Hematopoietic multipotent progenitor cell treated with erythropoietin and hydrocortisone succinate and interleukin-3 and kit ligand, for 15 days (in vitro differentiated cells): ENCODE measurements at regions not wholly inside any gene's neighbourhood (a gene's known extent, or its start where the extent isn't known, plus 50 kb on each side); places are given as distances from the start of the nearest gene placed in this dataset.

ENCODE experiments used
- DNase-seq: peaks from one replicate; pipeline ENCODE4 v3.0.0-alpha.2; 2015; ENCODE audit warnings: low spot score

DNA sequence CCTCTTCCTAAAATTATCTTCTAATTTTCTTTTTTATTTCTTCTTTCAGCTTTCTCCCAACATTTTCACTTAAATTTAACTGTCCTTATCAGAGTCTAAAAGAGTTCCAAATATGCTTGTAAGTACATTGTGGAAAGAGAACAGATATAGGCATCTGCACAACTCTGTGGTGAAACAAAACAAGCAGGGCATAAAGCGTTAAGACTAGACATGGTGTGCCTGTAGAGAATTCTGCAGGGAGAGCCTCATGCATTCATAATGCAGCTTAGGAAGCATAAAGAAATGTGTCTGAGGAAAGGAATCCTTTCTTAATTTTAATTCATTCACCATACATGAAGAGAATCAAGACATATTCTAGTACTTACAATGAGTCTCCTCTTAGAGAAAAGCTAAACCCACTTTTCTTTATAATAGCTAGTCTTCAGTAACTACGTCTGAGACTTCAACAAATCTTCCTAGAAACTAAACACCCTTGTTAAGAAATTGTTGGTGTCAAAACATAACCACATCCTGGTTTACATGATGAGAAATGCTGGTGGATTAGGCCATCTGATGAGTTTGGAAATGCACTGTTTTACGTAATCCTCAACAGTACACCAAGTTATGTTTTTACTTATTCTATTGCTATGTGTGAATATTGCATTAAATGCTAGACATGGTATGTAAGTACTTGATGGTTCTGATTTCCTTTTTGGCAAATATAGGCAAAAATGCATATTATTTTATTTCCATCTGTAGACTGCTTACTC, 307.8 kb upstream of the GIMD1 start:
- DNase-seq, result no peak

DNA sequence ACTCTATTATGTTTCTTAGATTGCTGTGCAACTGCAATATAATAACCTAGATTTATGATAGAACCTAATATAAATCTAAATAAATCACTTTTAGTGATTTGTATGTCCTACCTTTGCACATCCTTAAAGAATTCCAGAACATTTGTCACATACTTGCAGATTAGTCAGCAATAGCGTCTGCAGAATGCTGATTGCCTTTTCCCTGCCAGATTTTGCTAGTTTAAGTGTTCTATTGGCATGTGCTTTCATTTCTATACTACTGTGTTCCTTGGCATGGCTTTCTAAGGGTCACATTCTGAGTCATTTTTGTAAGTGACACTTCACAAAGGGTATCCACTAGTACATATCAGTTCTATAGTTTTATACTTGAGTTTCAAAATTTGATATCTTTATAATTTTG, 303.1 kb upstream of the GIMD1 start:
- no peak for DNase-seq

DNA sequence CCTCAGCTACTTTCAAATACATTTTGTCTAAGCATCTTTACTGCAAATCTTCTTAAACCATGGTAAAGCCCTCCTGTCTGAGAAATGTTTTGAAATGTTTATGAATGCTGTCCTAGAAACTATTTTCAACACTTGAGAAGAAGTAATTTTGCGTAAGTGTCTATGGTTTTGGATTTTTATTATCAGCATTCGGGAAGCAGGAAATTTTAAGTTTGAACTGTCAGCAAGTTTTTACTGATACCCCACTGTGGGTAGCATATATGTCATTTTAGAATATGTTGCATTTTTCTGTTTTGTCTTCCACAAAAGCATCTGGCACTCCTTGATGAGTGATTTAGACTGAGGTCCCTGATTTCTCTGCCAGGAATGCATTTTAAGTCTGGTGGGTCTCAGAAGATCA, 302.4 kb upstream of the GIMD1 start:
- no peak for DNase-seq

GRCh38 chr4:106659371-106659770, 290.8 kb upstream of the GIMD1 start:
- no peak for DNase-seq

- no peak for DNase-seq
Measured at GRCh38 chr4:106652095-106652494, 283.5 kb upstream of the GIMD1 start.

GRCh38 chr4:106650701-106651100, 282.1 kb upstream of the GIMD1 start:
- DNase-seq, result no peak

- no peak for DNase-seq
Measured at GRCh38 chr4:106647451-106647850, 278.9 kb upstream of the GIMD1 start.

GRCh38 chr4:106629268-106629625, 260.7 kb upstream of the GIMD1 start:
- DNase-seq, result no peak

GRCh38 chr4:106628586-106629267, 260.1 kb upstream of the GIMD1 start:
- no peak for DNase-seq

DNA sequence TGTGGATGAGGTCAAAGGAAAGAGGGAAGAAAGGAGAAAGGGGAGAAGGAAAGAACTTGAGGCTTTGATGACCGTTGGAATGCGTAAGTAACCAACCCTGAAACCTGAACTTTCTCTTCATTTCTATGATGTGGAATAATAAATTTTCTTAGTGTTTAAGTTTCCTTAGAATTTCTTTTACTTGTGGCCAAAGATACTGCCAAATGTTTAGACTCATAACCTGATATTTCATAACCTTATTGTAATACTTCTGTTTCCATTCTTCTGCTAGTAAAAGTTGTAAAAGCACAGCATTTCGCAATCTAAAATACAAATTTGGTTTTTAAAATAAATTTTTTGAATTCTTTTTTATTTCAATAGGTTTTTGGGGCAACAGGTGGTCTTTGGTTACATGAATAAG, 258.5 kb upstream of the GIMD1 start:
- DNase-seq, result no peak

DNA sequence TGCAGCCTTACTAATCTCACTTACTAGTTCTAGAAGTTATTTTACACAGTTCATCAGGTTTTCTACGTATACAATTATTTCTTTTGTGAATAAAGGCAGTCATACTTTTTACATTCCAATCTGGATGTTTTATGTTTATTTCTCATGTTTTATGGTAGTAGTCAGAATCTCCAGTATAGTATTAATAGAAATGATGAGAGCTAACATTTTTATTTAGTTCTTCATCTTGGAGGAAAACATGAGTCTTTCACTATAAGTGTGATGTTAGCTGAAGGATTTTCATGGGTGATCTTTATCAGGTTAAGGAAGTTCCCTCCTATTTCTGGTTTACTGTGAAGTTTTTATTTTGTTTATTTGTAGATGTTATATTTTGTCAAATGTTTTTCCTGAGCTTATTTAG, 256.1 kb upstream of the GIMD1 start:
- DNase-seq, result no peak

- no peak for DNase-seq
Measured at GRCh38 chr4:106618956-106619355, 250.4 kb upstream of the GIMD1 start.

DNA sequence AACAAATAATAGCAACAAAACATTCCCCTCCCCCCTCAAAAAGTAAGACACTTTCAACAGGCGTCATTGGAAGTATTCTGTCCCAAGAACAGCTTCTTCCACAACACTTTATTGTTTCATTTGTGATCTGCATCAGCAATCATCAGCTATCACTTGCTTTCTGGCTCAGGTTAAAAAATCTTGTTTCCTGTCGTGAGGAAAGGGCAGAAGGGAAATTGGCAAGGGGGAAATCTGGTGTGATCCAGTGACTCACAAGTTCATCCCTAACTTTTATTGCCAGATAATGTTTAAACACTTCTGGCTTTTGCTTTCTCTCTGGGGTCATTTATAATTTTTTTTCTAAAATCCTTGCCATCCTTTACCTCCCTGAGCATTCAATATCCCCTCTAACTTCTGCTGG, 247.4 kb upstream of the GIMD1 start:
- no peak for DNase-seq

- no peak for DNase-seq
Measured at GRCh38 chr4:106615410-106615945, 246.9 kb upstream of the GIMD1 start.

DNA sequence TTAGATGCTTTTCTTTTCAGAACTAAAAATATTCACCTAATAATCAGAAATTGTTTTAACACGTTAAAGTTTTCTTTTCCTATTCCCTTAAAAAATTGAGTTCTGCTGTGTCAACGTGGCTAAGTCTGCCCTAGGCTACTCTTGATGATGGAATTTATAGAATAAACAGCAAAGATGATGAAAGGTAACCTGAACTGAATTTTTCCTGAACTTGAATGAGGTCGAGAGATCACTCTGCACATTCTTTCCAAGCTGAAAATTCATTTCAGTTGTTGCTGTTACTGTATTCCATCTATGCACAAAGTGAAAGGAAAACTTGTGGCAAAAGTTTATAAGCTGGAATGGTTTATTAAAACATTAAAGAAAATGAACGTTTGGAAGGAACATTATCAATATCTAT, 245.9 kb upstream of the GIMD1 start:
- DNase-seq, result no peak

- DNase-seq, result no peak
Measured at GRCh38 chr4:106609917-106610316, 241.3 kb upstream of the GIMD1 start.

- DNase-seq, result no peak
Measured at GRCh38 chr4:106607558-106607957, 239.0 kb upstream of the GIMD1 start.

DNA sequence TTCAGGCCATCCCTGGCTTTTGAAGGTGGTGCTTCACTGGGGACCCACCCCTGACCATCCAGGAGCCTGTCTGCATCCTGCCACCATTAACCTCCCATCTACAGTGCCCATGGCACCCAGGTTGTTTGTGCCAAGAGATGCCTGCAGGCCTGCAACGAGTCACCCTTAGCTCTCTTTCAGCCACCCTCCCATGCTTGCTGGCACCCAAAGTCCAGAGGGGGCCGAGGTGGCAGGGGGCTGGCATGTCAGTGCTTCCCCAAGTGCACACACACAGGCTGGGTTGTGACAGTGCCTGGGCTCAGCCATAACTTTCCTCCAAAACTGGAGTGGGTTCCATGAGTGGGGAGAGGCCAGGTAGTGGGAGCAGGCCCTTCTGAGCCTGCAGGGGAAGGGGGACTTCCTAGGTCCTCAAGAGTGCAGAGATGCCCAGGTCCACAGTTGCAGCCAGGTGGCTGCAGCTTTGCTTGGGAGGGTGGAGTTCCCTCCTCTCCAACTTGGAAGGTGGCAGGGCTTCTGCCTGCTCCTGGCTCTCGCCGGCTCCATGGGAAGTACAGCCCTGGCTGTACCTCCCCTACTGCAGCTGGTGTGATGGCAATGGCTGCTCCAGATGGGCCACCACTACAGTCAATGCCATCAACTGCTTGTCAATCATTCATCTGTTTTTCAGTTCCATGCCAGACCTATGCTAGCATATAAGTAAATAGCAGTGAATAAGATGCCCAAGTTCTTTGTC, 235.9 kb upstream of the GIMD1 start:
- DNase-seq, result no peak

GRCh38 chr4:106603471-106603870, 234.9 kb upstream of the GIMD1 start:
- DNase-seq, result no peak

GRCh38 chr4:106602711-106603110, 234.1 kb upstream of the GIMD1 start:
- no peak for DNase-seq

GRCh38 chr4:106601519-106601918, 232.9 kb upstream of the GIMD1 start:
- DNase-seq, result no peak

DNA sequence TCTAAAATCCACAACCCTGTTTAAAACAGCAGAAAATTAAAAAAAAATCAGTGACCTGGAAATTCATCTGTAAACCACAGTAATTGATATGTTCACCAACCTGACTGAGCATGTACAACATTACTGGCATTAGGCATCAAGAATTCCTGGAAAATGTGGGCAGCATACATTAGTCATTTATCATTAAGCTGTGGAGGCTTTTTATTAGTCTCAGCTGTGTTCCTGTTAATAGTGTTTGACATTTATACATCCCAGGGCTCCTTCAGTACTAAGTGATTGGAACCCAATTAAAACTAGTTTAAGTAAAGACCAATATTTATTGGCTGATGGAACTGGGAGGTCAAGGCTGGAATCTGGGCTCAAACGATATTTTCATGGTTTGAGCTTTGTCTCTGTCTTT, 227.3 kb upstream of the GIMD1 start:
- DNase-seq, result no peak
